H9 (cell line): ENCODE measurements at regions not wholly inside any gene's neighbourhood (a gene's known extent, or its start where the extent isn't known, plus 50 kb on each side); places are given as distances from the start of the nearest gene placed in this dataset.

Source experiments
- DNase-seq: peaks from one replicate; pipeline ENCODE4 v3.0.0-alpha.2; 2017
- H2AFZ ChIP-seq: one replicate; pipeline ENCODE4 v1.6.1; 2013; ENCODE audit warnings: mild to moderate bottlenecking, low read length, control low read depth, moderate library complexity
- H2AK5ac ChIP-seq: 2 replicates; pipeline ENCODE4 v1.6.1; 2013; ENCODE audit warnings: low read length, control low read depth, mixed read lengths; ENCODE audit not compliant: insufficient read length
- H2BK120ac ChIP-seq: one replicate; pipeline ENCODE4 v1.6.1; 2013; ENCODE audit warnings: low read depth, mild to moderate bottlenecking, low read length, control low read depth, inconsistent platforms; ENCODE audit not compliant: poor library complexity, severe bottlenecking
- H2BK12ac ChIP-seq: 2 replicates; pipeline ENCODE4 v1.6.1; 2013; ENCODE audit warnings: low read length, control low read depth, mixed read lengths, low read depth; ENCODE audit not compliant: insufficient read length
- H2BK15ac ChIP-seq: 2 replicates; pipeline ENCODE4 v1.6.1; 2013; ENCODE audit warnings: low read depth, low read length, control low read depth
- H2BK20ac ChIP-seq: one replicate; pipeline ENCODE4 v1.6.1; 2013; ENCODE audit warnings: low read depth, mild to moderate bottlenecking, low read length, control low read depth, inconsistent platforms; ENCODE audit not compliant: poor library complexity, severe bottlenecking
- H2BK5ac ChIP-seq: 2 replicates; pipeline ENCODE4 v1.6.1; 2013; ENCODE audit warnings: low read length, control low read depth, mixed read lengths; ENCODE audit not compliant: insufficient read length
- H3K14ac ChIP-seq: 2 replicates; pipeline ENCODE4 v1.6.1; 2013; ENCODE audit warnings: low read length, control low read depth; ENCODE audit not compliant: insufficient read depth
- H3K18ac ChIP-seq: 2 replicates; pipeline ENCODE4 v1.6.1; 2013; ENCODE audit warnings: low read depth, mild to moderate bottlenecking, mixed read lengths, low read length, control low read depth; ENCODE audit not compliant: insufficient read length
- H3K23ac ChIP-seq: 2 replicates; pipeline ENCODE4 v1.6.1; 2013; ENCODE audit warnings: low read length, control low read depth, mixed read lengths, low read depth; ENCODE audit not compliant: insufficient read length
- H3K23me2 ChIP-seq: 2 replicates; pipeline ENCODE4 v1.6.1; 2013; ENCODE audit warnings: low read depth, mild to moderate bottlenecking, mixed read lengths, low read length, control low read depth; ENCODE audit not compliant: insufficient read length, poor library complexity, severe bottlenecking
- H3K27ac ChIP-seq: 2 replicates; pipeline ENCODE4 v1.5.1; 2013; ENCODE audit warnings: low read length, control low read depth, mixed read lengths, low read depth; ENCODE audit not compliant: insufficient read length
- H3K27me3 ChIP-seq: 2 replicates; pipeline ENCODE4 v1.6.1; 2013; ENCODE audit warnings: low read length, control low read depth, inconsistent platforms; ENCODE audit not compliant: insufficient read depth
- H3K4ac ChIP-seq: 2 replicates; pipeline ENCODE4 v1.6.1; 2013; ENCODE audit warnings: low read depth, mild to moderate bottlenecking, control low read depth, inconsistent platforms, low read length, moderate library complexity
- H3K4me1 ChIP-seq: 2 replicates; pipeline ENCODE4 v1.6.1; 2013; ENCODE audit warnings: low read length, control low read depth, inconsistent platforms; ENCODE audit not compliant: insufficient read depth
- H3K4me2 ChIP-seq: 2 replicates; pipeline ENCODE4 v1.6.1; 2013; ENCODE audit warnings: low read length, control low read depth, mixed read lengths; ENCODE audit not compliant: insufficient read length, insufficient read depth
- H3K56ac ChIP-seq: 2 replicates; pipeline ENCODE4 v1.6.1; 2013; ENCODE audit warnings: low read depth, mild to moderate bottlenecking, mixed read lengths, low read length, control low read depth; ENCODE audit not compliant: insufficient read length
- H3K79me1 ChIP-seq: 2 replicates; pipeline ENCODE4 v1.6.1; 2013; ENCODE audit warnings: low read depth, mild to moderate bottlenecking, moderate library complexity, low read length, control low read depth, inconsistent platforms; ENCODE audit not compliant: insufficient read depth, poor library complexity, severe bottlenecking
- H3K79me2 ChIP-seq: 2 replicates; pipeline ENCODE4 v1.6.1; 2013; ENCODE audit warnings: low read length, control low read depth, inconsistent platforms; ENCODE audit not compliant: insufficient read depth
- H3K9ac ChIP-seq: 2 replicates; pipeline ENCODE4 v1.6.1; 2013; ENCODE audit warnings: low read length, control low read depth, mixed read lengths; ENCODE audit not compliant: insufficient read length; ENCODE audit errors: extremely low read depth
- H3K9me3 ChIP-seq: one replicate; pipeline ENCODE4 v1.6.1; 2013; ENCODE audit warnings: low read depth, low read length, inconsistent platforms; ENCODE audit not compliant: control insufficient read depth
- H3T11ph ChIP-seq: one replicate; pipeline ENCODE4 v1.6.1; 2013; ENCODE audit warnings: mild to moderate bottlenecking, low read length, control low read depth, inconsistent platforms
- H4K20me1 ChIP-seq: one replicate; pipeline ENCODE4 v1.6.1; 2013; ENCODE audit not compliant: control insufficient read depth, insufficient read length, insufficient read depth
- H4K5ac ChIP-seq: 2 replicates; pipeline ENCODE4 v1.6.1; 2013; ENCODE audit warnings: low read depth, mild to moderate bottlenecking, mixed read lengths, low read length, control low read depth; ENCODE audit not compliant: insufficient read length
- H4K8ac ChIP-seq: replicated peaks from 2 replicates; pipeline ENCODE4 v1.6.1; 2013; ENCODE audit warnings: low read length, control low read depth, mixed read lengths, low read depth; ENCODE audit not compliant: insufficient read length
- H4K91ac ChIP-seq: 2 replicates; pipeline ENCODE4 v1.6.1; 2013; ENCODE audit warnings: low read depth, mild to moderate bottlenecking, moderate library complexity, mixed read lengths, low read length, control low read depth; ENCODE audit not compliant: insufficient read length
- H3K27ac Mint-ChIP-seq, 3 experiments: 2 replicates in 2 of 3; 3 replicates in 1 of 3; pipeline ENCODE4 v1.8.0; 2020 to 2021; ENCODE audit warnings: mixed read lengths in 3 of 3, mild to moderate bottlenecking in 1 of 3, moderate library complexity in 1 of 3
- H3K27me3 Mint-ChIP-seq: 2 replicates; pipeline ENCODE4 v1.8.0; 2021; ENCODE audit warnings: low read depth, mild to moderate bottlenecking, moderate library complexity, mixed read lengths
- H3K36me3 Mint-ChIP-seq, 3 experiments: 2 replicates in 2 of 3; 3 replicates in 1 of 3; pipeline ENCODE4 v1.8.0; 2020 to 2021; ENCODE audit warnings: low read depth in 3 of 3, mixed read lengths in 3 of 3; ENCODE audit not compliant: insufficient read depth in 1 of 3
- H3K4me1 Mint-ChIP-seq, 2 experiments: 2 replicates each; pipeline ENCODE4 v1.8.0; 2020; ENCODE audit warnings: mixed read lengths in 2 of 2
- H3K4me3 Mint-ChIP-seq, 2 experiments: 2 replicates in 1 of 2; 3 replicates in 1 of 2; pipeline ENCODE4 v1.8.0; 2020 to 2021; ENCODE audit warnings: mild to moderate bottlenecking in 2 of 2, mixed read lengths in 2 of 2, moderate library complexity in 1 of 2
- H3K9me3 Mint-ChIP-seq, 2 experiments: 2 replicates in 1 of 2; 3 replicates in 1 of 2; pipeline ENCODE4 v1.8.0; 2020; ENCODE audit warnings: mild to moderate bottlenecking in 2 of 2, mixed read lengths in 2 of 2, moderate library complexity in 1 of 2
- CTCF ChIP-seq: fragments of 200-600 bp; sonication (generic); conservative IDR thresholded peaks from 3 replicates; pipeline ENCODE4 v1.8.0; 2021; ENCODE audit warnings: antibody characterized with exemption, mild to moderate bottlenecking
- WGBS: extraction: QIAGEN DNeasy Blood & Tissue Kit; methylation state at CpG from one replicate; pipeline ENCODE4 v1.1.7; 2013; ENCODE audit warnings: missing lambda C conversion rate, low lambda C conversion rate, mixed read lengths; ENCODE audit not compliant: insufficient read length; ENCODE audit errors: extremely low coverage; 5-methylcytosine and 5-hydroxymethylcytosine counted together

- no peaks in the 10 kb centered on the region for H3K4me1 ChIP-seq
- H3K18ac ChIP-seq, result no peak overlapping the region
- TF ChIP-seq CTCF, result no peak
- H3K36me3 Mint-ChIP-seq, result no peaks in the 10 kb centered on the region
- H3K14ac ChIP-seq, result no peak overlapping the region
- no peak for DNase-seq
- H3K27ac ChIP-seq, result no peak overlapping the region
- no peaks in the 10 kb centered on the region for H3K9me3 ChIP-seq
- no peaks in the 10 kb centered on the region for H3K27me3 ChIP-seq
- no peak overlapping the region for H3K23ac ChIP-seq
- H3K56ac ChIP-seq, result no peak overlapping the region
- no peak overlapping the region for H3K4ac ChIP-seq
- H3K27ac Mint-ChIP-seq, result no peak overlapping the region
- H2AFZ ChIP-seq, result no peak overlapping the region
- no peak overlapping the region for H2BK12ac ChIP-seq
- H4K91ac ChIP-seq, result no peak overlapping the region
- no peak overlapping the region for H3K4me2 ChIP-seq
- no peak overlapping the region for H3T11ph ChIP-seq
- no peak overlapping the region for H4K8ac ChIP-seq
- H2BK15ac ChIP-seq, result no peak overlapping the region
- WGBS, result no CpG with 5 or more reads among the region's 2 CpGs
- H4K5ac ChIP-seq, result no peak overlapping the region
- H4K20me1 ChIP-seq, result no peaks in the 10 kb centered on the region
- H2BK5ac ChIP-seq, result no peak overlapping the region
- no peaks in the 10 kb centered on the region for H3K4me1 Mint-ChIP-seq
- no peak overlapping the region for H3K4me3 Mint-ChIP-seq
- no peak overlapping the region for H3K9ac ChIP-seq
- no peaks in the 10 kb centered on the region; a peak in 3 of 5 replicates for H3K9me3 Mint-ChIP-seq
- H2BK20ac ChIP-seq, result no peak overlapping the region
- H2BK120ac ChIP-seq, result no peak overlapping the region
- H3K27me3 Mint-ChIP-seq, result no peaks in the 10 kb centered on the region
- H3K79me2 ChIP-seq, result no peaks in the 10 kb centered on the region
- no peak overlapping the region for H2AK5ac ChIP-seq
- no peaks in the 10 kb centered on the region for H3K23me2 ChIP-seq
- no peaks in the 10 kb centered on the region for H3K79me1 ChIP-seq
Observed at GRCh38 chr3:106034313-106034712, 165.5 kb upstream of the CBLB start.
